Vagina (tissue), 2 donors: ENCODE measurements at regions not wholly inside any gene's neighbourhood (a gene's known extent, or its start where the extent isn't known, plus 50 kb on each side); places are given as distances from the start of the nearest gene placed in this dataset.

Experiments used
- CTCF ChIP-seq, 3 experiments: fragments of 450-650 bp in 2 of 3; fragments of 200-600 bp in 1 of 3; sonication (generic) in 1 of 3; IDR thresholded peaks; one replicate each; pipeline ENCODE4 v1.5.1; 2017 to 2019; ENCODE audit warnings: antibody characterized with exemption in 3 of 3, mild to moderate bottlenecking in 2 of 3, moderate library complexity in 2 of 3
- POLR2A ChIP-seq, 2 donors: fragments of 450-650 bp; IDR thresholded peaks; one replicate each; pipeline ENCODE4 v1.6.1; 2017; ENCODE audit warnings: antibody characterized with exemption in 2 of 2, mild to moderate bottlenecking in 2 of 2, moderate library complexity in 2 of 2

GRCh38 chr5:5540065-5540464 lies 117.6 kb downstream of the ICE1 start:
- TF ChIP-seq CTCF (IDR thresholded peaks at IDR 0.05) (no peak), POLR2A (IDR thresholded peaks at IDR 0.05) (no peak)
